HG03565 (cell line): ENCODE measurements at regions not wholly inside any gene's neighbourhood (a gene's known extent, or its start where the extent isn't known, plus 50 kb on each side); places are given as distances from the start of the nearest gene placed in this dataset.

Source experiments
- ATAC-seq: cut with Tn5 transposase; IDR thresholded peaks from one replicate; pipeline ENCODE4 v1.9.1; 2021; ENCODE audit warnings: mild to moderate bottlenecking, moderate library complexity; ENCODE audit not compliant: unreplicated experiment

DNA sequence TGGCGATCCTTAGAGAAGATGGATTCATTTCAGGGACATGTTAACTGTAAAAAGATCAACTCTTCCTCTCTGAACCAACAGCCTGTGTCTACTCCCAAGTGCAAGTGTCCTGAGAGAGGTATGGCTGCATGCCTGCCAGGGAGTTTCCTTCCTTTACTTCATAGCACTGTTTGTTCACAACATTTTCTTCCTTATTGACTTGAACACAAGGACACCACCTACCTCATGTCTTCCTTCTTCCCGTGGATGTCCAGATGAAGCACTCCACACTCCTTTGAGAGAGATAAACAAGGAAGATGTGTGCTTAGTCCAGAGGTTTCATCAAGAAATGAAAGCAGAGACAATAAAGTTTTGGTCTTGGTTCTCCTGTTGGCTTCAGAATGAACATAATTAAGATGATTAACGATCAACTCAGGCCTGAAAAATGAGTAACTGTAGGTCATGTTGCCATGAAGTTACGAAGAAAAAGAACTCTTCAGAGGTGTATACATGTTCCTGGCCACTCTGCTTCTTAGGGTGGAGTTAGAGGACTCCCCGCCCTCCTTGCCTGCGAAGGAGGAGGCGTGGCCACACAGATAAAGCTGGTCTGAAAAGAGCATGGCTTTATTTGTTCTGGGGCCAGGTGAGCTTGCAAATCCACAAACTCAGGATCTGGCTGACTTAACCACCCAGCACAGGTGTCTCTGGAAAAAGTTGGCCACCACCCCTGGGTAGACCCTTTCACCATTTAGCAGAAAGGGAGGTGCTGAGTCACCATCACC, 155.0 kb upstream of the KCTD1 start:
- ATAC-seq, result no peak

DNA sequence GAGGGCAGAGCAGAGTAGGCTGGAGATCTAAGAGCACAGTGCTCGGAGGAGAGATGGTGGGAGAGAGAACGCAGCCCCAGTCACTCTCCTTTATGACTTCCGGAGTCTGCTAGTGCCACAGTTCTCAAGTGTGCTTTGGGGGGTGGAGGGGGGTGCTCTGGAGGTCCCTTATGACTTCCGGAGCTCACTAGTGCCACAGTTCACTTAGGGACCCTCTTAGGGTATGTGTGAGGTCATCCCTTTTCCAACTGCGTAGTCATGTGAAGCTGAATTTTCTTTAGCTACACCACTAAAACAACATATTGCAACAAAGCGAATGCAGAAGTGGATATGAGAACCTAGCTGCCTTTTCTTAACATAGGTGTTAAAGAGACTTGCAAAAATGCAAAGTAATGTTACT, 153.7 kb upstream of the KCTD1 start:
- no peak for ATAC-seq

DNA sequence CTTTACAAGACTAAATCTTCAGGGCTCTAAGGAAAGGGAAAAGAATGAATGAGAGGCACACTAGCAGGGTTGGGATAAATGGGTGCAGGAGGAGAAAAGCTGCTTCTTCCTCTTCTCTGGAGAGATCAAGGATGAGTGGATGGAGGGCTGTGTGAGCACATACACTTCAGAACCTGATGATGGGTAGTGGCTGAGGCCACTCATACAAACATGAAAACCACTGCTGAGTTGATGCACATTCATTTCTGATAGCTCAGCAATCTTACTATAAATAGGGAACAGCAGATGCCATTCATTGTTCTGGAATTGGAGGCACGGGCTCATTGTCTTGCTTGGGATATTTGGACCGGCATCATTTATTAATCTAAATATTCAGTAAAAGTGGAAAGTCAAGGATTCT, 152.4 kb upstream of the KCTD1 start:
- no peak for ATAC-seq

DNA sequence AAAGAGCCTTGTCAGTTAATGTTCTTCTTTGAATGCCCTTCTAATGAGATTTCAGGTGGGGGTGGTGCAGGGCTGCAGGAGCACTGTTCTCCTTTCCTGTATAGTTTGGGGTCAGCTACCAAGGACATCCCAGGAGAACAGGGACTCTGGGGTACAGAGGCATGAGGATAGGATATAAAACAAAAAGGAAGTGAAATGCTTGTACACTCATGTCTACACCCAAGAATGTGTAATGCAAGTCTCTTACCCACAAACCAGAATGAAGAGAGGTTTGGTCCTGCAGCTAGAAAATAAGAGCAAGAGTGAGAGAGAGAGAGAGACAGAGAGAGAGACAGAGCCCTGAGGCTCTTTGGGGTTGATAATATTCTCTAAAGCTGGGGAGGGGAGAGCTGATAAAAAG, 151.8 kb upstream of the KCTD1 start:
- peak; percentile 68 for ATAC-seq

DNA sequence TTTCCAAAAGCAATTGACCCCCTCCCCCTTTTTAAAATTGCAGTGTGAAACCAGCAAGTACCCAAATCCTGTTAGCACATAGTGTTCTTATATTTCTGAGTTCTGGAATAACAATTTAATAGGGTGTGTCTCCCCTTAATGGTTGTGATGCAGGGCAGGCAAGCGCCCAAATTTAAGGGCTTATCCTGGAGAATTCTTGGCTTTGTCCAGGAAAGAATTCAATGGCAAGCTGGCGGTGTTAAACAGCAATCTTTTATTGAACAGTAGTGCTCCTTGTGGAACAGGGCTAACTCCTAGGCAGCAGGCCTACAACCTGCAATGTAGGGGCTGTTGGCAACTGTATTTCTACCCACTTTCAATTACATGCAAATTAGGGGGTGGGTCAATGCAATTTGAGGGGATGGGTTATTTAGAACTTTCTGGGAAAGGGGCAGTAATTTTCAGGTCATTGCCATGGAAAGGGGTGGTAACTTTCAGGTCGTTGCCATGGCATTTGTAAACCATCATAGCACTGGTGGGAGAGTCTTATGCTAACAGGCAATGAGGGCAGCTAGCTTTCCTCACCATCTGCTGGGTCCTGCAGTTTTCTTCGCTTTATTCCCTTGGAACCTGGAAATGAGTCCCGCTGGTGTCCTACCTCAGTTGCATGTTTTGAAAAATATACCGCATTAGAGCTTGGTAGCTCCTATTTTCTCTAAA, 149.0 kb upstream of the KCTD1 start:
- ATAC-seq, result no peak

DNA sequence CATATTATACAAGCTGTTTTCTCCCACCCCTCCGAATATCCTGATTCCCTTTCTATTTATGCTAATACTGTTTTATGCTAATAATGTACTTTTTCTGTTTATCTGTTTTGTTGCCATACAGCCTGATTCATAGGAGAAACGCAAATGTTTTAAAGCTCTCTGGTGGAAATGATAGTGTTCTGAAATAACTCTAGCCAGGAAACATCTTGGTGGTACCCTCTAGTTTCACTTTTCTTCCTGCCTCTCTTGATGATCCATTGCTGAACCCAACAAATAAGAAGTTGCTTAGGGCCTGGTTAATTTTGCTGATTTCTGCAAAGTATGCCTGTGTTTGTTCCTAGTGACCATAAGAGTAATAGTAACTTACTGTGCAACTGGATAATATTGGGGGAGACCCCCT, 148.4 kb upstream of the KCTD1 start:
- no peak for ATAC-seq

DNA sequence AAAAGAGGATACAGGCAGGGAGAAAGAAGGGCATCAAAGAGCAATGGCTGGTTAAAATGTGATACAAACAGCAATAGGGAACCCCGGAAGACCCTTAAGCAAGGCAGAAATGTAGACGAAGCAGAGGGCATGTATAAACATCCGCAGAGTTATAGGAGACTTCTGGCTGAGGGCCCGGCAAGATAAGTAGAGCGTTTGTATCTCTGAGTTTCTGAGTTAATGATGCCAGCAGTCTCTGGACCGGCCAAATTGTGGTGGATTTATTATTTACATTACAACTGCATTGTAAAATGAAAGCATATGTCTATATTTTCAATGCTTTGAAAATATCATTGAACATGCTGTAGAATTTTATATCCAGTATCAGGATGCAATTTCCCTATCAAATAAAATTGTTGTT, 148.0 kb upstream of the KCTD1 start:
- ATAC-seq, result no peak

DNA sequence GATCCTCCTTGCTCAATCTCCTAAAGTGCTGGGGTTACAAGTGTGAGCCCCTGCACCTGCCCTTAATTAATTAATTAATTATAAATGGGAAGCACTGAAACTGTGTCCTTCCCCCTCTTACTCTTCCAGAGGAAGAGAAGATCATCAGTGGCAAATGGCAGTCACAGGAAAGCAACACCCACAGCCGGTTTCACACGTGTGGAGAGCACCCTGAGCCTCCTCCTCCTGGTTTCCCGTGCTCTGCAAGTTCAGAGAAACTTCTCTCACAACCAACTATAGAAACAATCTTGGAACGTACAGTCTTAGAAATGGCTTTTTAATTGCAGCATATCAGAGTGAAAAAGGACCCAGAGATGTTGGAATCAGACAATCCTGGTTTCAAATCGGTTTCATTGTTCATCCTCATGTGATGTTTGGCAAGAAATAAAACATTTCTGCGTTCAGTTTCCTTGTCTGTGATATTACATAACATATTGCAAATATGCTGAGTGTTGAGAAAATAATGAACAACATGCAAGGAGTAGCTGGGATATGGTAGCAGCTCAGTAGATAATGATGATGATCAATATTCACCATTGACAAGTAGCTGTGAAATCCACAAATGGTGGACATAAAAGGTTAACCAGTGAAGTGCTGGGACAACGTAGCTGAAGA, 141.0 kb upstream of the KCTD1 start:
- ATAC-seq, result no peak

DNA sequence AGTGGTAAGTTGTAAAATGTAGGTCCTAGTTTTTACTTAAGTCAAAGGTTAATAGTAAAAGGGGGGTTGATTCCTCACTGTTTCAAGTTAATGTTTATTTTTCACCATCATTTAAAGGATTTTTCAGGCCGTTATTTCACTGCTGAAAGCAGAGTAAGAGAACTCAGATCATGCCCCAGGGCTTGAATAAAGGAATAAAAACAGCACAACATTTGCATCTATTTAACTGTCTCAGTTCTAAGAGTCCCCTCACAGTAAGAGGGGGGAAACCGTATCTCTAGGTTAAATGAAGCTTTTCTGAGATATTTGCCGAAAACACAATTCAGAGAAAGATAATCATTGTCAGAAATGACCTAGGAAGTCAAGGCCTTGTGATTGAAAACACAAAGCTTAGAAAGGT, 138.2 kb upstream of the KCTD1 start:
- no peak for ATAC-seq

DNA sequence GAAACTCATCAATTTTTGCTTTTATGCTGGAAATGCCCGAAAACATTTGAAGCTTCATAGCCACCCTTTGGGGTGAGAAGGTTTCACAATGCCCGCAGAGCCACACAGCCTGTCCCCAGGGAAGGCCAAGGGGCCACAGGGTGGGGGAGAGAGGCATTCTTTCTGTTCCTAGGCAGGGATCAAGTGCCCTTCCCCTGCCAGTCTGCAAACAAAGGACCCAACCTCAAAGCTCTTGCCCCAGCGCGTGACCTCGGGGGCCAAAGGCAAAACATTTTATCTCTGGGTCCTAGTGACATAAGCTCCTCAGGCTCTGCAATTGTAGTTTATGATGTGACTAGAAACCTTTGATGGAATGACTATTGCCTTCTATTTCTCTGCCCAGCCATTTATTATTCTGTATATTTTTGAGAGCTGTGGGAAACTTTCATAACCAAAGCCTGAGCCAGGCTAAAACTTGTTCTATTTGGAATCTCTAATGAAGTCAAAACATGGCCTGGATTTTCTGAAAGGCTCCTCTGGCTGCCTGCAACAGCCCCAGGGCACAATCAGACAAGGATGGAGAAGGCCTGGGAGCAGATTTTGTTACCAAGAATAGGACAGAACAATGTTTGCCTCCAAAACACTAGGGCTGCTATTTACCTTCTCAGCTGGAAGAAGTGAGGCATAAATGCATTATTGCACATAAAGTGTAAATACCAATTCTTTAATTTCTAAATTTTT, 137.2 kb upstream of the KCTD1 start:
- ATAC-seq, result no peak

DNA sequence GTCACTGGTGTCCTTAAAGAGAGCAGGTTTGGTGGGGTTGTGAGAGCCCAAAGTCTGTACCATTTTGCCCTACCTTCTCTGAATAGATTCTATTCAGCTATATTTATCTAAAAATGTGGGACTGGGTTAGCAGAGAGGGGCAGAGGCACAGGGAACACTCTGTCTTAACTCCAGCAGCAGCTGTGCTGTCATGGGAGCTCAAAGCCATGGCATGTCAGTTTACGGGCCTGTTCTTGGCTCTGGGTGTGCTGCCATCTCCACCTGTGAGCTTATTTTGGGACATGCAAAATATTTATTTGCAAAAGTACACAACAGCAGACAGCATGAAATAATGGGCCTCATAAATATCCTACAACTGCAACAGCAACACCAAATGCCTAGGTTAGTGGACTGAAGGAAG, 129.6 kb upstream of the KCTD1 start:
- no peak for ATAC-seq

DNA sequence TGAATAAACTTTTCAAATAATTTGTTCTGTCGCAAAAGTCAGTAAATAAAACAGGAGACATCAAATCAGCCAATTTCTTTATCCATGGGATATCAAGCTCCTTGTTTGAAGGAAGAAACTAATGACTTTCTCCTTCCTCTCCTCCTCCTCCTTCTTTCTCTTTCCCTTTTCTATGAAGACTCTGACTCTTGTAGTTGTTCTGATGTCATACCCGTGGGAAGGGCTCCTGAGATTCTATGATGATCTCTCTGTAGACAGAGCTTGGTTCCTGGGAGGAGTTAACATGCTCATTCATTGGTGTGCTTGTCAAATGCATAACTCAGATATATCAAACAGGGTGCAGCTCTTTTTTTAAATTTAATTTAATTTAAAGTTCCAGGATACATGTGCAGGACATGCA, 118.7 kb upstream of the KCTD1 start:
- no peak for ATAC-seq

DNA sequence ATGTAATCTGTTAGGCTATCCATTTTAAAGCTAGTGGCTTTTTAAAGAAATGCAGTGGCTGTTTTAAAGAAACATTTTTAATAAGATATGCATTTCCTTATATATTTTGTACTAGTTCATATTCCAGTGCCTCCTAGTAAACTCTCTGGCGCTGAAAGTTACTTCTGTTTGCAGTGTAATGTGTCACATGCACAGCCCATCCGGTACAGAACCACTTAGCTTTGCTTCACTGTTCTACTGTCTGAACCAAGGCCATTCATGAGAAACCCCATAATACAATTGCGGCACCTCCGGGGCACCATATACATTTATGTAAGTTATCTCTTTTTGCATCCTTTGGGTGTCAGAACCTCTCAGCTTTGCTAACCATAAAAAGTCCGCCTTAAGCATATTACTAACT, 114.6 kb upstream of the KCTD1 start:
- no peak for ATAC-seq

DNA sequence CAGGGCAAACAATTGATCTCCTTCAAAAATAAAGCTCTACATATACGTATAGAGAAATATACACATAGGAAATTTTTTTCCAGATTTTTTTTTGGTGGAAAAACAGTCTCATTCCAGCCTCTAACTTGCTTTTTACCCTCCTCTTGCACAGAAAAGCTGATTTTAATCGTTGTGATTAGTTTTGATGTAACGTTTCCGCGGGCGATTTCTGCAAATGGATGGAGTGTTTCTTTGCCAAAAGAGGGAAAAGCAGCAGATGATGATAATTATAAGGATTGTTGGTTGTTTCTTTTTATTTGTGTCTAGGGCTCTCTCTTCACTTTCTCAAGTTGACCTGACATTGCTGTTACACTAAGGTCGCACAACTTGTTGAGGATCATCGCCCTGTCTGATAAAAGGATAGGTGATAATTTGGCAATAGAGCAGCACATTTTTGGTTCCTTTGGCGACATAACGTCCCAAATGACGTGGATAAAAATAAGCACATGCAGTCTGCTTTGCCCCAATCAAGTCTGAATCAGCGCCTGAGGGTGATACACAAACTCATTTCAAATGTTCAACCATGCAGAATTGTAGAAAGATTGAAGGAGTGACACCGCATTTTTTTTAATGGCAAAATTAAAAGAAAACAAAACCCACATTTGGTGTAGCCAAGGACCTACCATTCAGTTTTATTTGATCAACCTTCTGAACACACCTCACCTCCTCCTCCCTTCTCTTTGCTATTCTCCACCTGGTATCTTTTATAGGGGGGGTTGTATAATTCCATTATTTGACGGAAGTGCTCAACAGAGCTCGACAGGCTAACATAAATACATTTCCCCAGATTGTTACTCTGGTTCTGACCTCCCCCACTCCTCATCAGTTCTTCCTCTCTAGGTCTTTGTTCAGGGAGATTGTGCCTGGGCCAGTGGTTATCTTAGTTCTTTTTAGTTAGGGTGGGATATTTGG, 109.6 kb upstream of the KCTD1 start:
- no peak for ATAC-seq

DNA sequence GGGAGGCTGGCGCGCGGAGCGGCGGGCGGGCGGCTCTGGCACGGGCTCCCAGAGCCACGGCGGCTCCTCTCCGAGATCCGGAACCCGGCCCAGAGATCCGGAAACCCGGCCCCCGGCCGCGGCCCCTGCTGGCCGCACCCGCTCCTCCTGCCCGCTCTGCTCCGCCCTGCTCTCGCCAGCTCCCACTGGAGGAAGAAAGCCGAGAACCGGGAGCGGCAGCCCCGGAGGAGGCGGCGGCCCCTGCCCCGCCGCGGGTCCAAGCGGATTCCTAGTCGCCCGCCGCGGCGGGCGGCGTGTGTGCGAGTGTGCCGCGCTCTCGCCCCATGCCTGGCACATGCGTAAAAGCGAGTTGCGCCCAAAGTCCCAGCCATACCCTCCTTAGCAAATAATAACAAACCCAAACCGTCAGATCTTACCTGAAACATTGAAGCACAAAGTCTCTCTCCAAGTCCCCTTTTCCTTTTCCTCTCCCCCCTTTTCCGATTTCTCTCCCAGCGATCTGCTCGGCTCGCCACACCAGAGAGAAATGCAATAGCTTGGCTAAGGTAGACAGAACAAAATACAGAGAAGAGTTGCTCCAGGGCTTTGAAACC, 108.7 kb upstream of the KCTD1 start:
- no peak for ATAC-seq

DNA sequence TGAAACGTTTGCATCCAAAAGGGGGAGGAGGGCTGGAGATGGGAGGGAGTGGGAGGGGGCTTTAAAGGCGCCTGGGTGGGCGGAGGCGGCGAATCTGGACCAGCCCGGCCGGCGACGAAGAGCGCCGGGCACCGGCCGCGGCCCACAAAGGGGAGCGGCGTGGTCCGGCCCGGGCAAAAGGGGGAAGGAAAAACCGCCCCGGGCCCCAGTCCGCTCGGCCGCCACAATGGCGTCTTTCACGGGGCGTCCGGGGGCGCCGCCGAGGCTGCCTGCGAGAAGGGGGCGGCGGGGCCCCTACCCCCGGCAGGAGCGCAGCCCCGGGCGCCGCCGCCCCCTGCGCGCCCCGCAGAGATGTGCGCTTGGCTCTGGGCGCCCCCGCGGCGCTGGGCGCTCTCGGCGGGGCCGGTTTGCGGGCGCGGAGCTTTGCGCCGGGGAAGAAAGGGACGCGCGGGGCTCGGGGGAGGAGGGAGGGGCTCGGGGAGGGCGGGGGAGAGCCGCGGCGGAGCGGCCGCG, 108.1 kb upstream of the KCTD1 start:
- no peak for ATAC-seq

DNA sequence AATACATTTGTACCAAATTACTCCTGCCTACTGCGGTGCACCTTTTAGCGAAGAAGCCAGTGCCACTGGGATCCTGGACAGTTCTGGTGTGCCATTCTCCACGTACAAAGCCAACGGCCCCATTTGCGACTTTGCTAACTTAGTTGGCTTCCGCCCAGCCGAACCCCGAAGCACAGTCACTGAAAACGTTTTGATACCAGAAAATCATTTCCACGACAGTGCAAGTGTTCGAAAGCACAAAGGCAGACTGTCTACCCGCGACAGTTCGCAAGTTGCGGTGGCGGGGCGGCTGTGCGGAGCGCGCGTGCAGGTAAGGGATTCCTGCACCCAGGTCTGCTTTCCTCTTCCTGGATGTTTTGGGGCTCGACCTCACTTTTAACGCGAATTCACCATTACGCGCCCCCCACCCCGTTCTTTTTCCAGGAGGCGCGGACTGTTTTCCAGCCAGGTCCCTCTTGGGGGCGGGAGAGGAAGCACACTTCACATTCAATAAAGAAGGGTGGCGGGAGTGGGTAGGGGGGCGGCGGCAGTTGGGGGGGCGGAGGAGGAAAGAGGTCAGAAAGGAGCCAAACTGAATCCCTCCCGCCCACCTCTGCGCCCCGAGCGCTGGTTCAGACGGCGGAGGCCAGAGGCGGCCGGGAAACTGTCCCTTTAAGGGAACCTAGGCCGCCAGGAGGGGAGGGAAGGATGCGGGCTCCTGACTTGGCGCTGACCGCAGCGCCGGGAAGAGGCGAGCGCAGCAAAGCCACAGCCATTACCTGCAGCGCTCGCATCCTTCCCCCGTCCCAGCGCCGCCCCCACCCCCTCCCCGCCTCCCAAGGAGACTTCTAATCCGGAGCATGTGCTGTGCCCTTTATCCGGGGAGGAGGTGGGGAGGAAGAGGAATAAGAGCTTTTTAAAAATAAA, 107.4 kb upstream of the KCTD1 start:
- ATAC-seq, result no peak

DNA sequence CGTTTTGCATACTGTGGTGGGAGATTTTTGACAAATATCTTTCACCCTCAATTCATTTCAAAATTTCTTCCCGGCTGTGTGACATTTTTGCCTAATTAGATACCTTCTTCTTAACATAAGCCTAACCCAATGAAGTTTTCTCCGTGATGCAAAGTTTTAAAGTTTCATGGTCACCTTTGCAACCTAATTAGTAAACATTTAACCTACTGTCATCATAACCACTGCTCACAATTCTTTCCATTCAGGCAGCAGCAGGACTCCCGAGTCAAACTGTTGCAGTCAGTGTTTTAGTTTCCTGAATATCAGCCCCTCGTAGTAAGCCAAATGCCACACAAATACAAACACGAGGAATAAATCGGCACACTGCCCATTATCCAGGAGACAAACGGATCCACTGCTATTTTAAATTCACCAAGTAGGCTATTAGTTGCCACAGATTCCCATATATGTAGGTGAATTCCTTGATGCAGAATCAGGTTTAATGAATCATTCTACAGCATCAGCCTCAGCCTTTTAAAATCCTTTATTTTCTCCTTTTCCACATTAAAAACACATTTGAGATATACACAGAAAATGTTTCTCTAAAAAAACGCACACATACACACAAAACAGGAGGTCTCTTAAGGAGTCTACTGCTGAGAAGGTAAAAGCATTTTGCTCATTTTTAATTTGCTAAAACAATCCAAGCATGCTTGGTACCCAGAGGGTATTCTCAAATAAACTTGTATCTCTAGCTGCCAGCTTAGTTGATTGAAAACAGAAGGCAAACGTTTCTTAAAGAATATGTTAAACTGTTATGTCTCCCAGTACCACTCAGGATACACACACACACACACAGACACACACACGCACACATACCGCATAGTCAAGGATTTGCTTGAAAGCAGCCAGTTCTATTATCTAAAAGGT, 106.5 kb upstream of the KCTD1 start:
- ATAC-seq, result no peak
